ENCODE measurements at regions not wholly inside any gene's neighbourhood (a gene's known extent, or its start where the extent isn't known, plus 50 kb on each side); places are given as distances from the start of the nearest gene placed in this dataset.

DNA sequence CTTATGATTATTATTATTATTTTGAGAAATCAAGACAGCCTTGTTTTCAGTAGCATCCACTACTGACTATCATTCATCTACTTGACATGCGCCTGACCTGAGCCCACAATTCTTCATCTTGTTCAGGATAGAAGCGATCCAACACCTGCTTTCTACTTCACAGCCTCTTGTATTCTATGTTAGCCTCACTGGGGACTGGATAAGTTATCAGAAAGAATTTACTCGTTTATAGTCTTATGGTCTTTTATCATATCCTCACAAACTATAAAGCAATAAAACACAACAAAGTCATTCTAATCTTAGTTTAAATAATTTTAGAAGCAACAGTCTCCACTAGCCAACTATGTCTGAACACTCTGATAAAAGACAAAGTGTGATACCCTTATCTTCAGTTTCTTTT is 436.0 kb upstream of the ARGLU1 start:
- Mint-ChIP-seq H3K4me3 (no peak overlapping the region), H3K4me1 (peaks cover 8% of the 10 kb centered on the region), H3K27me3 (ENCODE audit: low read depth) (no peaks in the 10 kb centered on the region), H3K27ac (ENCODE audit: unreplicated experiment) (no peak overlapping the region), H3K36me3 (ENCODE audit: low read depth) (no peaks in the 10 kb centered on the region), H3K9me3 (no peaks in the 10 kb centered on the region)
- TF ChIP-seq, protein P1, sequence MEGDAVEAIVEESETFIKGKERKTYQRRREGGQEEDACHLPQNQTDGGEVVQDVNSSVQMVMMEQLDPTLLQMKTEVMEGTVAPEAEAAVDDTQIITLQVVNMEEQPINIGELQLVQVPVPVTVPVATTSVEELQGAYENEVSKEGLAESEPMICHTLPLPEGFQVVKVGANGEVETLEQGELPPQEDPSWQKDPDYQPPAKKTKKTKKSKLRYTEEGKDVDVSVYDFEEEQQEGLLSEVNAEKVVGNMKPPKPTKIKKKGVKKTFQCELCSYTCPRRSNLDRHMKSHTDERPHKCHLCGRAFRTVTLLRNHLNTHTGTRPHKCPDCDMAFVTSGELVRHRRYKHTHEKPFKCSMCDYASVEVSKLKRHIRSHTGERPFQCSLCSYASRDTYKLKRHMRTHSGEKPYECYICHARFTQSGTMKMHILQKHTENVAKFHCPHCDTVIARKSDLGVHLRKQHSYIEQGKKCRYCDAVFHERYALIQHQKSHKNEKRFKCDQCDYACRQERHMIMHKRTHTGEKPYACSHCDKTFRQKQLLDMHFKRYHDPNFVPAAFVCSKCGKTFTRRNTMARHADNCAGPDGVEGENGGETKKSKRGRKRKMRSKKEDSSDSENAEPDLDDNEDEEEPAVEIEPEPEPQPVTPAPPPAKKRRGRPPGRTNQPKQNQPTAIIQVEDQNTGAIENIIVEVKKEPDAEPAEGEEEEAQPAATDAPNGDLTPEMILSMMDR (conservative IDR thresholded peaks at IDR 0.05): no peak
- no peak for DNase-seq (ENCODE audit: low read depth, low spot score)

DNA sequence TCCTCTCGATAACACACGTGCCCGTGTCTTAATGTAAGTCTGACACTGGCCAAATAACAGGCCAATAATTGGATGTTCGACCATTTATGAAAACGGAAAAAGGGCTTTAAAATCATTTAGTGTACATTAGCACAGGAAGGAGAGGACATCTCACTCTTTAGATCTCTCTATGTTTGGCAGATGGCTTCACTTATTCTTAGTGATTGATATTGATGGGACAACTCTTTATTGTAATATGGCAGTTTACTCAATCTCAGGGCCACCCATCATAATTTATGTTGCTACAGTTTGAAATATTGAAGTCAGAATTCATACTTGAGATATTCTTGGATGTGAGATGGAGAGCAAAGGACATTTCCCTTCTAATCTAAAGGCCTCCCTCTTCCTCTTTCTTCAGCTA is 430.7 kb upstream of the ARGLU1 start:
- no peak for DNase-seq (ENCODE audit: low read depth, low spot score)
- Mint-ChIP-seq H3K4me3 (no peak overlapping the region), H3K9me3 (no peaks in the 10 kb centered on the region), H3K4me1 (no peaks in the 10 kb centered on the region), H3K36me3 (ENCODE audit: low read depth) (no peaks in the 10 kb centered on the region), H3K27ac (ENCODE audit: unreplicated experiment) (no peak overlapping the region), H3K27me3 (ENCODE audit: low read depth) (no peaks in the 10 kb centered on the region)
- TF ChIP-seq, protein P1 (conservative IDR thresholded peaks at IDR 0.05): no peak

DNA sequence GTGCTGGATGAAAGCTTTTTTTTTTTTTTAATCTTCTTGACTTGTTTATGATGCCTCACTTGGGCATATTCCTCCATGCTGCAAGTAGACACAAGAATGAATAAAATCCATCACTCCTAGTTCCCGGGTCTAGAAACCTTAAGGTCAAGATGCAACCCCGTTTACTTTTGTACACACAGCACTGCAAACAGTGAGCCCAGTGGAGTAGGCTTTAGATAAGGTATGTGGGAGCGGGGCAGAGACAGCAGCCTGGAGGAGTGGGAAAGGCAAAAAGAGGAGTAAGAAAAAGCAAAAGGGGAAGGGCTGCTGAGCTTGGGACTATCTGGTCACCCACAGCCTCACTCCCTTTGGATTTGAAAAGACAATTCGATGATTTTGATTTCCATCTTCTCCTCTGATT is 429.8 kb upstream of the ARGLU1 start:
- Mint-ChIP-seq H3K27me3 (ENCODE audit: low read depth) (no peaks in the 10 kb centered on the region), H3K4me1 (no peaks in the 10 kb centered on the region), H3K4me3 (no peak overlapping the region), H3K36me3 (ENCODE audit: low read depth) (no peaks in the 10 kb centered on the region), H3K9me3 (no peaks in the 10 kb centered on the region), H3K27ac (ENCODE audit: unreplicated experiment) (no peak overlapping the region)
- TF ChIP-seq, protein P1 (conservative IDR thresholded peaks at IDR 0.05): no peak
- no peak for DNase-seq (ENCODE audit: low read depth, low spot score)

GRCh38 chr13:106996867-106997618 is 429.1 kb upstream of the ARGLU1 start:
- TF ChIP-seq, protein P1 (conservative IDR thresholded peaks at IDR 0.05): no peak
- H3K9me3 Mint-ChIP-seq: no peaks in the 10 kb centered on the region
- no peaks in the 10 kb centered on the region for H3K36me3 Mint-ChIP-seq (ENCODE audit: low read depth)
- H3K27me3 Mint-ChIP-seq (ENCODE audit: low read depth): no peaks in the 10 kb centered on the region
- no peaks in the 10 kb centered on the region for H3K4me1 Mint-ChIP-seq
- no peak for DNase-seq (ENCODE audit: low read depth, low spot score)
- no peak overlapping the region for H3K27ac Mint-ChIP-seq (ENCODE audit: unreplicated experiment)
- H3K4me3 Mint-ChIP-seq: no peak overlapping the region

- no peaks in the 10 kb centered on the region for H3K36me3 Mint-ChIP-seq (ENCODE audit: low read depth)
- TF ChIP-seq, protein P1 (conservative IDR thresholded peaks at IDR 0.05): no peak
- H3K4me3 Mint-ChIP-seq: no peak overlapping the region
- no peaks in the 10 kb centered on the region for H3K27me3 Mint-ChIP-seq (ENCODE audit: low read depth)
- peaks cover 6% of the 10 kb centered on the region for H3K4me1 Mint-ChIP-seq
- no peaks in the 10 kb centered on the region for H3K9me3 Mint-ChIP-seq
- H3K27ac Mint-ChIP-seq (ENCODE audit: unreplicated experiment): no peak overlapping the region
- DNase-seq (ENCODE audit: low read depth, low spot score): no peak
Observed at GRCh38 chr13:106990594-106990993, 422.7 kb upstream of the ARGLU1 start.

Data from neural crest cell (in vitro differentiated cells).